Mesenchymal stem cell (in vitro differentiated cells and primary cell): ENCODE measurements at regions not wholly inside any gene's neighbourhood (a gene's known extent, or its start where the extent isn't known, plus 50 kb on each side); places are given as distances from the start of the nearest gene placed in this dataset.

ENCODE experiments used
- DNase-seq: peaks from one replicate; pipeline ENCODE4 v3.0.0-alpha.2; 2013
- H2AFZ ChIP-seq: one replicate; pipeline ENCODE4 v1.6.1; 2013; ENCODE audit warnings: low read depth, mild to moderate bottlenecking, control low read depth, inconsistent platforms, low read length, moderate library complexity
- H2AK5ac ChIP-seq: 2 replicates; pipeline ENCODE4 v1.6.1; 2013; ENCODE audit warnings: low read length, moderate library complexity, mild to moderate bottlenecking, inconsistent platforms; ENCODE audit not compliant: severe bottlenecking
- H2BK120ac ChIP-seq: one replicate; pipeline ENCODE4 v1.6.1; 2013; ENCODE audit warnings: low read depth, mild to moderate bottlenecking, inconsistent platforms, low read length, moderate library complexity
- H2BK12ac ChIP-seq, 2 experiments: one replicate each; pipeline ENCODE4 v1.6.1; 2013; ENCODE audit warnings: inconsistent platforms in 2 of 2, low read length in 2 of 2, mild to moderate bottlenecking in 2 of 2, moderate library complexity in 2 of 2, control low read depth in 1 of 2
- H2BK15ac ChIP-seq: one replicate; pipeline ENCODE4 v1.6.1; 2013; ENCODE audit warnings: mild to moderate bottlenecking, low read depth, inconsistent platforms; ENCODE audit not compliant: poor library complexity, severe bottlenecking
- H2BK5ac ChIP-seq: 2 replicates; pipeline ENCODE4 v1.6.1; 2013; ENCODE audit warnings: low read depth, mild to moderate bottlenecking, low read length, control low read depth, inconsistent platforms; ENCODE audit not compliant: poor library complexity, severe bottlenecking
- H3K14ac ChIP-seq, 2 experiments: one replicate each; pipeline ENCODE4 v1.6.1; 2013; ENCODE audit warnings: inconsistent platforms in 2 of 2, low read length in 2 of 2, control low read depth in 1 of 2, mild to moderate bottlenecking in 1 of 2, moderate library complexity in 1 of 2
- H3K18ac ChIP-seq, 2 experiments: one replicate each; pipeline ENCODE4 v1.6.1; 2013; ENCODE audit warnings: inconsistent platforms in 2 of 2, low read length in 2 of 2, control low read depth in 1 of 2, low read depth in 1 of 2, mild to moderate bottlenecking in 1 of 2
- H3K23ac ChIP-seq, 2 experiments: one replicate each; pipeline ENCODE4 v1.6.1; 2013; ENCODE audit warnings: inconsistent platforms in 2 of 2, low read length in 2 of 2, mild to moderate bottlenecking in 2 of 2, moderate library complexity in 2 of 2, control low read depth in 1 of 2
- H3K27ac ChIP-seq: 2 replicates; pipeline ENCODE4 v1.5.1; 2013; ENCODE audit warnings: mild to moderate bottlenecking, moderate library complexity, low read length, control low read depth, inconsistent platforms; ENCODE audit not compliant: poor library complexity, severe bottlenecking
- H3K27me3 ChIP-seq, 2 experiments: 2 replicates each; pipeline versions ENCODE4 v1.6.1 to v1.7.0; 2013; ENCODE audit warnings: low read length in 2 of 2, mild to moderate bottlenecking in 2 of 2, moderate library complexity in 2 of 2, control low read depth in 1 of 2, inconsistent platforms in 1 of 2; ENCODE audit not compliant: control insufficient read depth in 1 of 2, insufficient read depth in 1 of 2
- H3K36me3 ChIP-seq, 2 experiments: 2 replicates each; pipeline versions ENCODE4 v1.6.1 to v1.7.0; 2013; ENCODE audit warnings: low read length in 2 of 2, control low read depth in 1 of 2, inconsistent platforms in 1 of 2, low read depth in 1 of 2, mild to moderate bottlenecking in 1 of 2; ENCODE audit not compliant: insufficient read depth in 2 of 2, control insufficient read depth in 1 of 2
- H3K4ac ChIP-seq, 2 experiments: one replicate each; pipeline ENCODE4 v1.6.1; 2013; ENCODE audit warnings: inconsistent platforms in 2 of 2, low read length in 2 of 2, mild to moderate bottlenecking in 2 of 2, moderate library complexity in 2 of 2, control low read depth in 1 of 2, low read depth in 1 of 2
- H3K4me1 ChIP-seq: 2 replicates; pipeline ENCODE4 v1.6.1; 2013; ENCODE audit warnings: low read depth, low read length, control low read depth; ENCODE audit not compliant: control insufficient read depth, insufficient read depth
- H3K4me2 ChIP-seq: 2 replicates; pipeline ENCODE4 v1.6.1; 2013; ENCODE audit warnings: low read length, mild to moderate bottlenecking, inconsistent platforms; ENCODE audit not compliant: poor library complexity, severe bottlenecking
- H3K4me3 ChIP-seq, 2 experiments: 2 replicates each; pipeline versions ENCODE4 v1.5.1 to v1.7.0; 2013; ENCODE audit warnings: low read length in 2 of 2, mild to moderate bottlenecking in 2 of 2, control low read depth in 1 of 2, low read depth in 1 of 2; ENCODE audit not compliant: insufficient read depth in 1 of 2
- H3K79me1 ChIP-seq: replicated peaks from 2 replicates; pipeline ENCODE4 v1.6.1; 2013; ENCODE audit warnings: mild to moderate bottlenecking, control low read depth, low read length, inconsistent platforms; ENCODE audit not compliant: poor library complexity, severe bottlenecking
- H3K9ac ChIP-seq: 2 replicates; pipeline ENCODE4 v1.7.0; 2013; ENCODE audit warnings: mild to moderate bottlenecking, low read length, moderate library complexity
- H3K9me3 ChIP-seq: 2 replicates; pipeline ENCODE4 v1.7.0; 2013; ENCODE audit warnings: mild to moderate bottlenecking, low read length; ENCODE audit not compliant: control insufficient read depth
- H4K8ac ChIP-seq: one replicate; pipeline ENCODE4 v1.6.1; 2013; ENCODE audit warnings: inconsistent platforms, mild to moderate bottlenecking, low read length, moderate library complexity
- H4K91ac ChIP-seq: one replicate; pipeline ENCODE4 v1.6.1; 2013; ENCODE audit warnings: mild to moderate bottlenecking, low read length, inconsistent platforms
- WGBS: methylation state at CpG from one replicate; pipeline ENCODE4 v1.1.7; 2013; ENCODE audit warnings: mixed read lengths; 5-methylcytosine and 5-hydroxymethylcytosine counted together

DNA sequence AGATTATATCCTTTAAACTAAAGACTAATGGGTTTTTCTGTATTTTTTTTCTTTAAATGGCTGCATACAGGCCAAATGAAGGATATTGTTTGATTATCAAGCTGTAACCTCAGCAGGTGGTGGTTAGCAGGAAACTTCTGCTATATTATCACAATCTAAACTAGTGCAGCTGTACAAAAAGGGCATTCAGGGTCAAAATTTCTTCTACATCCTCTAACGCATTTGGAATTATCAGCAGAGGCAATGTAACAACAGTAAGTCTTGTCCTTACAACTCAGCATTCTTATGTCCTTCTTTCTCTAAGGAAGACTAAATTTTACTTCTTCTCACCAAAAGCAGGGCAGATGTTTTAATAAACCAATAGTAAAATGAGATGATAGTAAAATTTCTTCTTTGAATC lies 135.8 kb upstream of the FN1 start:
- Histone ChIP-seq H2BK120ac (no peak overlapping the region), H4K8ac (no peak overlapping the region)

DNA sequence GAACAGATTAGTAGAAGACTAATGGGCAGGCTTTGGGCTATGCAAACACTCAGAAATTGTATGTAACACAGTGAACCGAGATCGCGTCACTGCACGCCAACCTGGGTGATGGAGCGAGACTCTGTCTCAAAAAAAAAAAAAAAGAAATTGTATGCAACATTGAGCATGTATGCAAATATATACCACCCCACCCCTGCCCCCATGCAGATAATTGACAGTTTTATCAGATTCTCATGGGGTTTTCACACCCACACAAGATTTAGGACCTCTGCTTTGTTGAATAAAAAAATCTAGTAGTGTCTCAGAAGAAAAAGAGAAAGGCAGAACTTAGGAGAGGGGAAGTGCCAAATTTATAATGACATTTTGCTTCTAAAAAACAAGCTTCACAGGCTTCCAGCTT lies 131.6 kb upstream of the FN1 start:
- Histone ChIP-seq H3K14ac (no peak overlapping the region), H2BK5ac (no peak overlapping the region), H4K8ac (no peak overlapping the region), H3K4me3 (no peak overlapping the region), H3K4ac (no peak overlapping the region), H3K9me3 (no peaks in the 10 kb centered on the region), H3K23ac (no peak overlapping the region), H2BK120ac (no peak overlapping the region), H3K27ac (no peak overlapping the region), H3K36me3 (no peaks in the 10 kb centered on the region), H2BK12ac (no peak overlapping the region), H3K79me1 (no peaks in the 10 kb centered on the region), H2BK15ac (no peak overlapping the region), H3K18ac (no peak overlapping the region), H3K9ac (no peak overlapping the region), H3K4me2 (no peak overlapping the region), H3K27me3 (no peaks in the 10 kb centered on the region), H4K91ac (no peak overlapping the region), H2AFZ (no peak overlapping the region), H3K4me1 (no peaks in the 10 kb centered on the region), H2AK5ac (no peak overlapping the region)
- WGBS: no CpG with 5 or more reads among the region's 5 CpGs
- DNase-seq: no peak

More for the DNA sequence above, 135.8 kb upstream of the FN1 start:
- no peak overlapping the region for H3K14ac ChIP-seq
- no peaks in the 10 kb centered on the region for H3K4me1 ChIP-seq
- no peaks in the 10 kb centered on the region for H3K79me1 ChIP-seq
- H2BK5ac ChIP-seq: no peak overlapping the region
- H3K36me3 ChIP-seq: no peaks in the 10 kb centered on the region
- no peak overlapping the region for H3K18ac ChIP-seq
- H3K4me2 ChIP-seq: no peak overlapping the region
- no peak overlapping the region for H2AK5ac ChIP-seq
- H3K4me3 ChIP-seq: no peak overlapping the region
- H2BK12ac ChIP-seq: no peak overlapping the region
- no peak overlapping the region for H2AFZ ChIP-seq
- H2BK15ac ChIP-seq: no peak overlapping the region
- WGBS: 73% methylated on average over 1 of the region's 1 CpG
- H3K23ac ChIP-seq: no peak overlapping the region
- H3K9me3 ChIP-seq: no peaks in the 10 kb centered on the region
- H3K27ac ChIP-seq: no peak overlapping the region
- DNase-seq: no peak
- H3K4ac ChIP-seq: no peak overlapping the region
- H3K9ac ChIP-seq: no peak overlapping the region
- no peak overlapping the region for H4K91ac ChIP-seq
- H3K27me3 ChIP-seq: no peaks in the 10 kb centered on the region

DNA sequence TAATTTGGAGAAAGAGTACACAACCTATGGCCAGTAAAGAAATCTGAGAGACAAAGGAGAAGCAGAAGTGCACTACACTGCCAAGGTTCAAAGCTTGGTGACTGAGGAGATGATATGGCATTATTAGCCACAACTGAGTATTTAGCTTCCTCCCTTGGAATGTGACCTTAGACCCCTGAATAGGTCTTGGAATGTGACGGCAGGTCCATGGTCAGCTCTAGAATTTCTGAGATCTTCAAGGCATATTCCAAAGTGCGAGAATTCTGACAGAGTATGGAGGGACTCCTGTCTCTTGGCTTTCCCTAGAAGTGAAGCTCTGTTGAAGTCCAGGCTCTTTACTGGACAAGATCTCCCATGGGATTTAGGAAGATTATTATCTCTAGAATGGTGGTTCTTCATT lies 130.0 kb upstream of the FN1 start:
- no peaks in the 10 kb centered on the region for H3K36me3 ChIP-seq
- no peak overlapping the region for H3K4me2 ChIP-seq
- no peak overlapping the region for H2BK120ac ChIP-seq
- 56% methylated on average over 2 of the region's 2 CpGs for WGBS
- H2AFZ ChIP-seq: no peak overlapping the region
- no peak overlapping the region for H3K27ac ChIP-seq
- no peak for DNase-seq
- no peak overlapping the region for H2AK5ac ChIP-seq
- H3K4ac ChIP-seq: no peak overlapping the region
- no peaks in the 10 kb centered on the region for H3K9me3 ChIP-seq
- no peak overlapping the region for H3K18ac ChIP-seq
- H3K23ac ChIP-seq: no peak overlapping the region
- H2BK5ac ChIP-seq: no peak overlapping the region
- H3K4me1 ChIP-seq: no peaks in the 10 kb centered on the region
- no peaks in the 10 kb centered on the region for H3K79me1 ChIP-seq
- no peak overlapping the region for H3K14ac ChIP-seq
- no peaks in the 10 kb centered on the region for H3K27me3 ChIP-seq
- H4K8ac ChIP-seq: no peak overlapping the region
- H3K4me3 ChIP-seq: no peak overlapping the region
- H2BK12ac ChIP-seq: no peak overlapping the region
- H4K91ac ChIP-seq: no peak overlapping the region
- H2BK15ac ChIP-seq: no peak overlapping the region
- H3K9ac ChIP-seq: no peak overlapping the region

DNA sequence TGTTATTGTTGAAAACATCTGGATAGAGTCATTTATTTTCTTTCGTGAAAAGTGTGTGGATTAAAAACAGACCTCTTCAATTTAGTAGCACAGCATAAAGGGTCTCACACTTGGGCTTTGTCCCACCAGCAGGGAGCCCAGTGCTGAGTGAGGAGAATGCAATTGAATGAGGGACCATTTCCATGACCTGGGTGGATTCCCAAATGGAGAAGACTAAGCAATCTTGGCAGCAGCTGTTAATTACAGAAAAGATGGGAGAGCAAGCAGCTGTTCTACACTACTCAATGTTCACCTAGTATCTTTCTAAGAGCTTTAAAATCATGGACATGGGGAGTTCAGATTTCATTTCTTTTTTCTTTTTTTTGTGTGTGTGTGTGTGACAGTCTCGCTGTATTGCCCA lies 121.8 kb upstream of the FN1 start:
- Histone ChIP-seq H4K91ac (no peak overlapping the region), H3K9ac (no peak overlapping the region), H2BK15ac (no peak overlapping the region), H3K36me3 (no peaks in the 10 kb centered on the region), H3K9me3 (no peaks in the 10 kb centered on the region), H3K4me2 (no peak overlapping the region), H4K8ac (no peak overlapping the region), H3K4me3 (no peak overlapping the region), H3K27ac (no peak overlapping the region), H3K23ac (no peak overlapping the region), H3K18ac (no peak overlapping the region), H2BK12ac (no peak overlapping the region), H2AFZ (no peak overlapping the region), H3K14ac (no peak overlapping the region), H2BK120ac (no peak overlapping the region), H2AK5ac (no peak overlapping the region), H3K4ac (no peak overlapping the region), H3K27me3 (no peaks in the 10 kb centered on the region), H3K79me1 (no peaks in the 10 kb centered on the region), H3K4me1 (no peaks in the 10 kb centered on the region), H2BK5ac (no peak overlapping the region)
- 100% methylated on average over 2 of the region's 2 CpGs for WGBS
- DNase-seq: no peak
